Panc1 (cell line): ENCODE measurements at regions not wholly inside any gene's neighbourhood (a gene's known extent, or its start where the extent isn't known, plus 50 kb on each side); places are given as distances from the start of the nearest gene placed in this dataset.

ENCODE experiments used
- POLR2AphosphoS5 ChIP-seq: IDR thresholded peaks from 2 replicates; pipeline ENCODE4 v1.6.1; 2012; ENCODE audit warnings: mild to moderate bottlenecking, low read depth, low read length, moderate library complexity
- SIN3A ChIP-seq: IDR thresholded peaks from 2 replicates; pipeline ENCODE4 v1.6.1; 2012; ENCODE audit warnings: low read depth, mild to moderate bottlenecking, low read length, moderate library complexity, borderline replicate concordance; ENCODE audit not compliant: insufficient read depth
- TF ChIP-seq, protein P1 (sequence below): fragments of 450-650 bp; IDR thresholded peaks from 2 replicates; pipeline ENCODE4 v1.5.1; 2017; ENCODE audit warnings: mild to moderate bottlenecking

DNA sequence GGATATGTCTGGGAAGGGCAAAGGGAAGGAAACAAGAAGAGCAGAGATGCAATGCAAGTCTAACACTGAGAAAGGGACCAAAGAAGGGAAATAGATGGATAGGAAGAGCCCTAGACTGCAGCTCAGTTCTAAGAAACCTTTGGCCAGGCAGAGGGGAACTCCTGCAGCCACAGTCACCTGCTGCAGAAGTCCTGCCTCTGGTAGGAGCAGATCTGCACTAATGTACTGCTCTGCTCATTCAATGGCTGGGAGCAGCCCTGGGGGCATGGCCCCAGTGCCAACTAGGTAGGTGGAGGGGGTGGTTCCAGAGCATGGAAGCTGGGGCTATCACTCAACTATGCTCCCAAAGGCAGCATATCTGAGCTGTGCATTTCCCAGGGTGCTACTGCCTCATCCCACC lies 388.9 kb downstream of the PCNX1 start:
- TF ChIP-seq, protein P1, sequence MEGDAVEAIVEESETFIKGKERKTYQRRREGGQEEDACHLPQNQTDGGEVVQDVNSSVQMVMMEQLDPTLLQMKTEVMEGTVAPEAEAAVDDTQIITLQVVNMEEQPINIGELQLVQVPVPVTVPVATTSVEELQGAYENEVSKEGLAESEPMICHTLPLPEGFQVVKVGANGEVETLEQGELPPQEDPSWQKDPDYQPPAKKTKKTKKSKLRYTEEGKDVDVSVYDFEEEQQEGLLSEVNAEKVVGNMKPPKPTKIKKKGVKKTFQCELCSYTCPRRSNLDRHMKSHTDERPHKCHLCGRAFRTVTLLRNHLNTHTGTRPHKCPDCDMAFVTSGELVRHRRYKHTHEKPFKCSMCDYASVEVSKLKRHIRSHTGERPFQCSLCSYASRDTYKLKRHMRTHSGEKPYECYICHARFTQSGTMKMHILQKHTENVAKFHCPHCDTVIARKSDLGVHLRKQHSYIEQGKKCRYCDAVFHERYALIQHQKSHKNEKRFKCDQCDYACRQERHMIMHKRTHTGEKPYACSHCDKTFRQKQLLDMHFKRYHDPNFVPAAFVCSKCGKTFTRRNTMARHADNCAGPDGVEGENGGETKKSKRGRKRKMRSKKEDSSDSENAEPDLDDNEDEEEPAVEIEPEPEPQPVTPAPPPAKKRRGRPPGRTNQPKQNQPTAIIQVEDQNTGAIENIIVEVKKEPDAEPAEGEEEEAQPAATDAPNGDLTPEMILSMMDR, result no peak
- no peak for TF ChIP-seq POLR2AphosphoS5
- no peak for TF ChIP-seq SIN3A
